Type B pancreatic cell (in vitro differentiated cells): ENCODE measurements at regions not wholly inside any gene's neighbourhood (a gene's known extent, or its start where the extent isn't known, plus 50 kb on each side); places are given as distances from the start of the nearest gene placed in this dataset.

Experiments used
- DNase-seq: peaks from one replicate; pipeline ENCODE4 v3.0.0; 2021; ENCODE audit warnings: mixed read lengths; ENCODE audit not compliant: unreplicated experiment; ENCODE audit errors: extremely low spot score
- H3K27ac Mint-ChIP-seq: 2 replicates; pipeline ENCODE4 v1.8.0; 2021; ENCODE audit warnings: mild to moderate bottlenecking, mixed read lengths
- H3K27me3 Mint-ChIP-seq: 2 replicates; pipeline ENCODE4 v1.8.0; 2021; ENCODE audit warnings: mixed read lengths
- H3K36me3 Mint-ChIP-seq: 2 replicates; pipeline ENCODE4 v1.8.0; 2021; ENCODE audit warnings: mixed read lengths
- H3K4me1 Mint-ChIP-seq: one replicate; pipeline ENCODE4 v1.8.0; 2021; ENCODE audit warnings: mixed read lengths; ENCODE audit not compliant: unreplicated experiment
- H3K4me3 Mint-ChIP-seq: 2 replicates; pipeline ENCODE4 v1.8.0; 2021; ENCODE audit warnings: mild to moderate bottlenecking, mixed read lengths
- H3K9me3 Mint-ChIP-seq: 2 replicates; pipeline ENCODE4 v1.8.0; 2021; ENCODE audit warnings: mixed read lengths
- CTCF ChIP-seq: fragments of 200-600 bp; sonication (generic); conservative IDR thresholded peaks from 2 replicates; pipeline ENCODE4 v1.5.0; 2021; ENCODE audit warnings: antibody characterized with exemption, mild to moderate bottlenecking

- no peaks in the 10 kb centered on the region for H3K36me3 Mint-ChIP-seq
- no peak for DNase-seq
- H3K4me3 Mint-ChIP-seq, result no peak overlapping the region
- no peaks in the 10 kb centered on the region for H3K27me3 Mint-ChIP-seq
- H3K4me1 Mint-ChIP-seq, result no peaks in the 10 kb centered on the region
- peaks cover 12% of the 10 kb centered on the region for H3K9me3 Mint-ChIP-seq
- H3K27ac Mint-ChIP-seq, result no peak overlapping the region
- TF ChIP-seq CTCF, result no peak
Observed at GRCh38 chr5:62155988-62156387, 150.0 kb upstream of the KIF2A start.

- DNase-seq, result no peak
- peaks cover 5% of the 10 kb centered on the region for H3K4me1 Mint-ChIP-seq
- no peaks in the 10 kb centered on the region for H3K36me3 Mint-ChIP-seq
- H3K9me3 Mint-ChIP-seq, result peaks cover 4% of the 10 kb centered on the region
- no peak overlapping the region for H3K27ac Mint-ChIP-seq
- H3K27me3 Mint-ChIP-seq, result peaks cover 15% of the 10 kb centered on the region
- H3K4me3 Mint-ChIP-seq, result no peak overlapping the region
- no peak for TF ChIP-seq CTCF
Observed at GRCh38 chr5:62167561-62168057, 138.4 kb upstream of the KIF2A start.

GRCh38 chr5:62168506-62169281 lies 137.3 kb upstream of the KIF2A start:
- H3K4me3 Mint-ChIP-seq, result no peak overlapping the region
- TF ChIP-seq CTCF, result no peak
- H3K27me3 Mint-ChIP-seq, result peaks cover 15% of the 10 kb centered on the region
- no peaks in the 10 kb centered on the region for H3K36me3 Mint-ChIP-seq
- peaks cover 5% of the 10 kb centered on the region for H3K4me1 Mint-ChIP-seq
- no peak overlapping the region for H3K27ac Mint-ChIP-seq
- DNase-seq, result no peak
- peaks cover 4% of the 10 kb centered on the region for H3K9me3 Mint-ChIP-seq

GRCh38 chr5:62178258-62178657 lies 127.7 kb upstream of the KIF2A start:
- H3K27me3 Mint-ChIP-seq, result peaks cover 15% of the 10 kb centered on the region
- no peak for DNase-seq
- no peak for TF ChIP-seq CTCF
- no peak overlapping the region for H3K4me3 Mint-ChIP-seq
- no peaks in the 10 kb centered on the region for H3K9me3 Mint-ChIP-seq
- H3K27ac Mint-ChIP-seq, result no peak overlapping the region
- H3K4me1 Mint-ChIP-seq, result no peaks in the 10 kb centered on the region
- no peaks in the 10 kb centered on the region for H3K36me3 Mint-ChIP-seq

- Mint-ChIP-seq H3K4me3 (no peak overlapping the region), H3K9me3 (no peaks in the 10 kb centered on the region), H3K36me3 (no peaks in the 10 kb centered on the region), H3K27ac (no peak overlapping the region), H3K4me1 (no peaks in the 10 kb centered on the region), H3K27me3 (peaks cover 14% of the 10 kb centered on the region)
- DNase-seq, result no peak
- TF ChIP-seq CTCF, result no peak
Observed at GRCh38 chr5:62182802-62183201, 123.2 kb upstream of the KIF2A start.
